T-helper 1 cell (primary cell): ENCODE measurements at regions not wholly inside any gene's neighbourhood (a gene's known extent, or its start where the extent isn't known, plus 50 kb on each side); places are given as distances from the start of the nearest gene placed in this dataset.
A peak's percentile ranks its signal among the peaks of the same experiment; 100 is the strongest.

Source experiments
- DNase-seq, 5 donors: peaks; one replicate each; pipeline ENCODE4 v3.0.0-alpha.2; 2012 to 2020

GRCh38 chr13:57224414-57224813 is 57.4 kb downstream of the PRR20E start:
- no peak for DNase-seq

GRCh38 chr13:57250472-57250871 is 83.5 kb downstream of the PRR20E start:
- DNase-seq, result no peak

- no peak for DNase-seq
Measured at GRCh38 chr13:57253551-57253950, 86.6 kb downstream of the PRR20E start.

GRCh38 chr13:57264965-57265364 is 98.0 kb downstream of the PRR20E start:
- no peak for DNase-seq

GRCh38 chr13:57270493-57270892 is 103.5 kb downstream of the PRR20E start:
- DNase-seq, result no peak

GRCh38 chr13:57286511-57287098 is 119.6 kb downstream of the PRR20E start:
- DNase-seq, result peak in 1 of 5 donors; percentile 1

- DNase-seq, result no peak
Measured at GRCh38 chr13:57302604-57303003, 135.6 kb downstream of the PRR20E start.

GRCh38 chr13:57311009-57311586 is 144.1 kb downstream of the PRR20E start:
- no peak for DNase-seq

- DNase-seq, result no peak
Measured at GRCh38 chr13:57314897-57315520, 148.0 kb downstream of the PRR20E start.

- DNase-seq, result no peak
Measured at GRCh38 chr13:57326532-57326931, 159.5 kb downstream of the PRR20E start.

- DNase-seq, result no peak
Measured at GRCh38 chr13:57340878-57341277, 173.9 kb downstream of the PRR20E start.

GRCh38 chr13:57345526-57345925 is 178.5 kb downstream of the PRR20E start:
- no peak for DNase-seq

- DNase-seq, result no peak
Measured at GRCh38 chr13:57346786-57347185, 179.8 kb downstream of the PRR20E start.

- DNase-seq, result no peak
Measured at GRCh38 chr13:57352114-57352513, 185.1 kb downstream of the PRR20E start.

- no peak for DNase-seq
Measured at GRCh38 chr13:57353831-57354230, 186.8 kb downstream of the PRR20E start.

- DNase-seq, result no peak
Measured at GRCh38 chr13:57375876-57376275, 208.9 kb downstream of the PRR20E start.

GRCh38 chr13:57408312-57408711 is 223.2 kb upstream of the PCDH17 start:
- DNase-seq, result no peak

GRCh38 chr13:57409121-57409520 is 222.4 kb upstream of the PCDH17 start:
- DNase-seq, result no peak

GRCh38 chr13:57409656-57410055 is 221.9 kb upstream of the PCDH17 start:
- DNase-seq, result no peak

- DNase-seq, result no peak
Measured at GRCh38 chr13:57418067-57418677, 213.4 kb upstream of the PCDH17 start.

- no peak for DNase-seq
Measured at GRCh38 chr13:57424379-57424778, 207.2 kb upstream of the PCDH17 start.

- DNase-seq, result no peak
Measured at GRCh38 chr13:57425531-57425930, 206.0 kb upstream of the PCDH17 start.

- no peak for DNase-seq
Measured at GRCh38 chr13:57437587-57437986, 194.0 kb upstream of the PCDH17 start.

- no peak for DNase-seq
Measured at GRCh38 chr13:57438072-57438471, 193.5 kb upstream of the PCDH17 start.
